Tibial artery (tissue), 4 donors: ENCODE measurements at regions not wholly inside any gene's neighbourhood (a gene's known extent, or its start where the extent isn't known, plus 50 kb on each side); places are given as distances from the start of the nearest gene placed in this dataset.

ENCODE experiments used
- DNase-seq, 2 donors: peaks; one replicate each; pipeline ENCODE4 v3.0.0-alpha.2; 2019
- H3K27ac ChIP-seq, 2 donors: fragments of 200-600 bp; sonication (generic) in 1 of 2; 1 replicate in 1 of 2; 2 replicates in 1 of 2; pipeline ENCODE4 v1.5.1; 2018 to 2019; ENCODE audit warnings: mild to moderate bottlenecking in 1 of 2
- H3K27me3 ChIP-seq, 2 donors: fragments of 200-600 bp; sonication (generic) in 1 of 2; one replicate each; pipeline versions ENCODE4 v1.5.1 to v1.6.0; 2016 to 2019
- H3K36me3 ChIP-seq, 3 donors: fragments of 200-600 bp; sonication (generic) in 2 of 3; one replicate each; pipeline ENCODE4 v1.5.1; 2016 to 2019; ENCODE audit warnings: mild to moderate bottlenecking in 2 of 3
- H3K4me1 ChIP-seq, 4 donors: fragments of 200-600 bp; sonication (generic) in 2 of 4; 1 replicate in 3 of 4; 2 replicates in 1 of 4; pipeline ENCODE4 v1.5.1; 2016 to 2019
- H3K4me3 ChIP-seq, 2 donors: fragments of 200-600 bp; sonication (generic) in 1 of 2; 1 replicate in 1 of 2; 2 replicates in 1 of 2; pipeline ENCODE4 v1.5.1; 2018 to 2019; ENCODE audit warnings: mild to moderate bottlenecking in 2 of 2
- H3K9me3 ChIP-seq, 3 donors: fragments of 200-600 bp; sonication (generic) in 1 of 3; one replicate each; pipeline ENCODE4 v1.5.1; 2016 to 2019
- CTCF ChIP-seq, 2 experiments: fragments of 200-600 bp in 1 of 2; fragments of 450-650 bp in 1 of 2; IDR thresholded peaks; one replicate each; pipeline ENCODE4 v1.5.1; 2017 to 2019; ENCODE audit warnings: antibody characterized with exemption in 2 of 2, mild to moderate bottlenecking in 1 of 2, moderate library complexity in 1 of 2
- intact Hi-C: fragments of 100-400 bp; cut with DNase I; formaldehyde crosslinking; loops from one replicate; pipeline ENCODE4 v1.15.0; 2023; ENCODE audit warnings: low total_unique reads

- peaks cover 0 to 10% (median 7%) of the 10 kb centered on the region in 4 donors for H3K4me1 ChIP-seq
- H3K4me3 ChIP-seq = no peak overlapping the region
- DNase-seq = no peak
- no peak for TF ChIP-seq CTCF (IDR thresholded peaks at IDR 0.05)
- H3K27ac ChIP-seq = no peak overlapping the region
- peaks cover 0 to 7% of the 10 kb centered on the region in 2 donors for H3K27me3 ChIP-seq
- intact Hi-C loops = no loop called here
- peaks cover 0 to 3% (median 0%) of the 10 kb centered on the region in 3 donors for H3K9me3 ChIP-seq
- H3K36me3 ChIP-seq = no peaks in the 10 kb centered on the region
These were observed 303.0 kb upstream of the HDAC4 start for GRCh38 chr2:239703834-239704233.

DNA sequence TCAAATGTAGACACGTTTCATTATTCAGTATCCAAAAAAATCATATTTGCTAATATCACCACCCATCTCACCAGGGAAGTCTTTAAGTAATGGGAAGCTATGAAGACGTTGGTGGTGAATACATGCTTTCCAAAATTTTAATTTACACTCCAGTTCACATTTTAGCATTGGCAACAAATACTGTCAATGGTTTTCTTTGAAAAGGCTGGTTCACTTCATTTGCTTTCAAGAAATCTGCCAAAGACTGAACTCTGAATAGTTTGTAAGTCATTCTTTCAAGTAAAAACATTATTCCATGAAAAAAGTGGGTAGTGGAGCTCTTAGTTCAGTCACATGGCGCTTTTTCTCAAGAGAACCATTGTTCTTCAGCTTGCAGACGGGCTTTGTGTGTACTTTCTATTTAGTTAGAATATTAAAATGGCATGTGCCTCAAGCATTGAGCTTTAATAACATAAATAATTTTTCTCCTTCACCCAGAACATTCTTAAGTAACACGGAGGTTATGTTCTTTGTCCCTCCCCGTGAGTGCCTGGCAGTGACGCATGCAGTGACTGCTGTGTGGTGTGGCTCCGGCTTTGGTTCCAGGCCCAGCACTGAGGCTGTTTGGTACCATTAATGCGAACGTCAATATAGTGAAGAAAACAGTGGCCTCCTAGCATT lies 300.0 kb upstream of the HDAC4 start:
- intact Hi-C loops = no loop called here

DNA sequence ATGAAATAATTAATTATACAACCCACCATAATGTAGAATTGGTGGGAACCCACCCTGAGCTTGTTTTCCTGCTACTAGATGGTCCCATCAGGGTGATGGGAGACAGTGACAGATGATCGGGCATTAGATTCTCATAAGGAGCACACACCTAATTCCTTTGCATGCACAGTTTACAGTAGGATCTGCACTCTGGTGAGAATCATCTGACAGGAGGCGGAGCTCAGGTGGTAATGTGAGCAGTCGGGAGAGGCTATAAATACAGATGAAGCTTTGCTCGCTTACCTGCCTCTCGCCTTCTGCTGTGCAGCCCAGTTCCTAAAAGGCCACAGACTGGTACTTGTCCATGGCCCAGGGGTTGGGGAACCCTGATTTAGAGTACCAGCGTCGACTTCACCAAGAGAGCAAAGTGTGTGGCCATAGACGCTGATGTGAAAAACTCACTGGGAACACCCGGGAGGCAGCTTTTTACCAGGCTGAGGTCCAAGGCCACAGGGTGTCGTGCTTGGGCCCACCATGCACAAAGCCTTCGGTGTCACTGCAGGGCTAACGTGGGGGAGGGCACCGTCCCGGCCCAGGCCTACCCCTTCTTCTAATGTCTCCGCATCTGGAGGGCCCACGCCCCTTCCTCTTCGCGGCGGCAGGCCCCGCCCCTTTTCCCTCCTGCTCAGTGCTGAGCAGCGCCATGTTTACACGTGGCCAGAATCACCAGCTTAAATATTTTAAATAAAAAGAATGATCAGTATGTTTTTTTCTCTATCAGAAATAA lies 296.8 kb upstream of the HDAC4 start:
- no peak for TF ChIP-seq CTCF (IDR thresholded peaks at IDR 0.05)
- intact Hi-C loops = no loop called here
- Histone ChIP-seq H3K4me3 (no peak overlapping the region), H3K9me3 (no peaks in the 10 kb centered on the region), H3K36me3 (no peaks in the 10 kb centered on the region), H3K4me1 (no peaks in the 10 kb centered on the region), H3K27ac (no peak overlapping the region), H3K27me3 (peaks cover 0 to 10% of the 10 kb centered on the region in 2 donors)
- DNase-seq = peak in 1 of 2 donors; percentile 44

More for the DNA sequence above, 300.0 kb upstream of the HDAC4 start:
- DNase-seq = no peak
- Histone ChIP-seq H3K9me3 (peaks cover 0 to 3% (median 0%) of the 10 kb centered on the region in 3 donors), H3K27ac (no peak overlapping the region), H3K27me3 (peaks cover 0 to 7% of the 10 kb centered on the region in 2 donors), H3K4me1 (peaks cover 0 to 1% (median 0%) of the 10 kb centered on the region in 4 donors), H3K4me3 (no peak overlapping the region), H3K36me3 (no peaks in the 10 kb centered on the region)
- TF ChIP-seq CTCF (IDR thresholded peaks at IDR 0.05) = no peak

DNA sequence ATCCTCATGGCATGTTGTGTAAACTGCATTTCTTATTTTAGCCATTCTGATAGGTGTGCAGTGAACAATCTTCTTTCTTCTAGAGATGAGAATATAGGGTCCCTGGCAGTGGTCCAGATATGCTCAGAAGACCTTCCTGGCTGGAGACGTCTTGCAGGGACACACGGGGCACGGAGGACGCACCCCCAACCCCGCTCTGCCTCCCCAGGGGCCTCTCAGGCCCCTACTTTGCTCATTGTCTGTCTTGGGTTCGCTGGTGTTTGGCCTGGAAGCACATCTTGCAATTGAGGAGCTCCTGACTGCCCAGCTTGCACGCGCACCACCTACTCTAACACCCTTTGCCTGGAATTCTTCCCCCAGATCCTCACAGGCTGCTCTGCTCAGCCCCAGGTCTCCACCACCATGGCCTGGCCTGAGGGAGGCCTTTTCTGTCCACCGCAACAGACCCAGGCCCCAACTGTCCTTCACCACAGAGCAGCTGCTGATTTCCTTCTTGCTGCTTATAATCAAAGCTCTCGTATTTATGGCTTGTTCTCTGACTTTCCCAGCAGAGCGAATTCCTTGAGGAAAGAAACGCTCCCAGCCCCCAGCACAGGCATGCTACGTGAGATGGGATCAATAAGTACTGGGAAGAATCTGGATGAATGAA lies 295.9 kb upstream of the HDAC4 start:
- no peak for TF ChIP-seq CTCF (IDR thresholded peaks at IDR 0.05)
- Histone ChIP-seq H3K27me3 (peaks cover 0 to 13% of the 10 kb centered on the region in 2 donors), H3K4me3 (no peak overlapping the region), H3K36me3 (no peaks in the 10 kb centered on the region), H3K9me3 (no peaks in the 10 kb centered on the region), H3K4me1 (no peaks in the 10 kb centered on the region), H3K27ac (no peak overlapping the region)
- peak in 1 of 2 donors; percentile 35 for DNase-seq
- intact Hi-C loops = no loop called here

GRCh38 chr2:239695728-239696240 lies 295.0 kb upstream of the HDAC4 start:
- Histone ChIP-seq H3K9me3 (no peaks in the 10 kb centered on the region), H3K27me3 (peaks cover 0 to 20% of the 10 kb centered on the region in 2 donors), H3K36me3 (no peaks in the 10 kb centered on the region), H3K27ac (no peak overlapping the region), H3K4me3 (no peak overlapping the region), H3K4me1 (no peaks in the 10 kb centered on the region)
- TF ChIP-seq CTCF (IDR thresholded peaks at IDR 0.05) = no peak
- intact Hi-C loops = no loop called here
- DNase-seq = peak in 1 of 2 donors; percentile 35
